SH-SY5Y (cell line): ENCODE measurements at regions not wholly inside any gene's neighbourhood (a gene's known extent, or its start where the extent isn't known, plus 50 kb on each side); places are given as distances from the start of the nearest gene placed in this dataset.

Experiments
- GATA2 ChIP-seq: IDR thresholded peaks from 2 replicates; pipeline ENCODE4 v1.6.1; 2011; ENCODE audit warnings: mild to moderate bottlenecking, low read depth, low read length
- GATA3 ChIP-seq: IDR thresholded peaks from 2 replicates; pipeline ENCODE4 v1.6.1; 2011; ENCODE audit warnings: low read depth, mild to moderate bottlenecking, low read length, moderate library complexity

GRCh38 chr1:57770772-57771171, 346.9 kb upstream of the DAB1 start:
- TF ChIP-seq GATA3 (no peak), GATA2 (no peak)
